Prostate gland (tissue), 2 donors: ENCODE measurements at regions not wholly inside any gene's neighbourhood (a gene's known extent, or its start where the extent isn't known, plus 50 kb on each side); places are given as distances from the start of the nearest gene placed in this dataset.

ENCODE experiments used
- CTCF ChIP-seq, 4 experiments: fragments of 200-600 bp in 2 of 4; fragments of 450-650 bp in 2 of 4; sonication (generic) in 2 of 4; IDR thresholded peaks; 1 replicate in 3 of 4; 2 replicates in 1 of 4; pipeline ENCODE4 v1.5.1; 2016 to 2019; ENCODE audit warnings: antibody characterized with exemption in 4 of 4, mild to moderate bottlenecking in 2 of 4, moderate library complexity in 2 of 4
- POLR2A ChIP-seq: fragments of 450-650 bp; IDR thresholded peaks from one replicate; pipeline ENCODE4 v1.6.1; 2016; ENCODE audit warnings: antibody characterized with exemption, mild to moderate bottlenecking
- POLR2AphosphoS5 ChIP-seq: sonication (generic); formaldehyde crosslinking; IDR thresholded peaks from one replicate; pipeline ENCODE4 v1.6.1; 2017; ENCODE audit warnings: antibody characterized with exemption

GRCh38 chr7:127527561-127527960, 57.8 kb downstream of the GCC1 start:
- no peak for TF ChIP-seq CTCF (IDR thresholded peaks at IDR 0.05)
- no peak for TF ChIP-seq POLR2AphosphoS5
- TF ChIP-seq POLR2A: no peak
